HG03097 (cell line): ENCODE measurements at regions not wholly inside any gene's neighbourhood (a gene's known extent, or its start where the extent isn't known, plus 50 kb on each side); places are given as distances from the start of the nearest gene placed in this dataset.
"Not testable (repeated sequence)": the region's sequence is repeated elsewhere in the genome, so short reads cannot be mapped to it uniquely, and the experiment has no call there.

ENCODE experiments used
- ATAC-seq: cut with Tn5 transposase; IDR thresholded peaks from one replicate; pipeline ENCODE4 v1.9.1; 2021; ENCODE audit not compliant: unreplicated experiment, low FRiP score

DNA sequence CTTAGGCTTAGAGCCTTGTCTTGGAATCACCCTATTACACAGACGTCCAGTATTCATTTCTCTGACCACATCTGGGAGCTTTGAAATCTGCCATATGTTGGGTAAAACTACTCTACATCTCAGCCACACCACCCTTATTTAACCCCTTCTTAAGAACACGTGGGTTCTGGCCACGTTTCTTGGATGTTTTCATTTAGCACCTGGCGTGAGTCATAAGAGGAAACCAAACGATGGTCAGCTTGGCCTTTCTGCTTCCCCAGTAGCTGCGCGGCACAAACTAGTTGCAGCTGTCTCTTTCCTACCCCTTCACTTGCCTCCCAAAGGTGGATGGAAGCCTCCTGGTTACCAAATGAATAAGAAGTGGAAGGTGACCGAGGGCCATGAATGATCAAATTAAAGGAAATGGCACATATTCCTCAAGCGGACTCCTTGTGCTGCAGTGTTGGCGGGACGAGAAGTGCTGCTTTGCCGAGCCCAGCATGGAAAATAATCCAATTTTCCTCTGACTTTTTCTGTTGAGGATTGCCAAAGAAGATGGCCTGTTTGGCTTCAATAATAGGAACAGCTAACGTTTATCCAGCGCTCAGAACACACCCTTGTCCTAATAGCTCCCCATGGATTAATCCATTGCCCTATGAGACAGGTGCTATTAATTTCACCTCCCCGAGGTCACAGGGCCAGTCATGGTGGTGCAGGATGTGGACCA, 154.1 kb downstream of the ZNF664 start:
- no peak for ATAC-seq

DNA sequence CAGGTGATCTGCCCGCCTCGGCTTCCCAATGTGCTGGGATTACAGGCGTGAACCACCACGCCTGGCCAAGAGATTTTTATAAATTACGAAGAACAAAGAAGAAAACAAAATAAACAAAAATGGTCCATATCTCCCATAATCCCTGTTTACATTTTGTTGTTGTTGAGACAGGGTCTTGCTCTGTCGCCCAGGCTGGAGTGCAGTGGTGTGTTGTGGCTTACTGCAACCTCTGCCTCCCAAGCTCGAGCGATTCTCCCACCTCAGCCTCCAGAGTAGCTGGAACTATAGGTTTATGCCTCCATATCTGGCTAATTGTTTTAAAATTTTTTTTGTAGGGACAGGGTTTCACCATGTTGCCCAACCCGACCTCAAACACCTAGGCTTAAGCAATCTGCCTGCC, 156.1 kb downstream of the ZNF664 start:
- ATAC-seq: no peak

DNA sequence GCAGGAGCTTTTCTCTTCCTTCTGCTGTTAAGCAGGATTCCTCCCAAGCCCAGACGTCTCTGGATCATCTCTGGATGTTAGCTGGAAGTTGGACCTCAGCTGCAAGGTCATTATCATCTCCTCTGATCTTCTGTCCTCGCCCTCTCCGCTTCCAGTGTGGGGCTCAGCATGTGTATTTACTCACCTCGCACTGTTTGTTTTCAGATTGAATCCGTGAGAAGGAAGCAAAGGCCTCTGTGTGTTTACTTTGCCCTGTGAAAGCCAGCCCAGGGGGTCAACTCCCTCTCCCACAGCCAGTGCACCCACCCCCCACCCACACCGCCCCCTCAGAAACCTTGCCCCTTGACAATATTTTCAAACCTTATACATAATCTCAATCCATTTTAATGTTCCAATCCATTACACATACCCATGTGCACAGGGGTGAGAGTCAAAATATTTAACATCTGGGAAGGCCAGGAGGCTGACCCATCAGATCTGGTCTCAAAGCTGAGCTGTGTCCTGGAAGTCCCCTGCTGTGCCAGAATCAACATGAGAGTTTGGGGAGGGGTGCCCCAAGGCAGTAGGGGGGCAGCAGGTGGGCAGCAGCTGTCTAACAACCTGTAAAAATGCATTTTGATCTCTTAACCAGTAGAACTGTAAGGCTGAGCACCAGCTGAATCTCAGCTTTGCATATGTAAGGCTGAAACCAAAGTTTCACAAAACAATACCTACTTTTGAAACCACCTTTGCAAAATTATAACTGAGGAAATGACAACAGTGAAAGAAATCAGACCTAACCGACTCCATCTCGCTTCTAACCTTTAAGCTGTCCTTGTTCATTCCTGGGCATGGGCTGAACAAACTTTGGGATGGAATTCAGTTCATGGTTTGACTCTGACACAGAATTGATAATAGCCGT, 157.9 kb downstream of the ZNF664 start:
- ATAC-seq: no peak

DNA sequence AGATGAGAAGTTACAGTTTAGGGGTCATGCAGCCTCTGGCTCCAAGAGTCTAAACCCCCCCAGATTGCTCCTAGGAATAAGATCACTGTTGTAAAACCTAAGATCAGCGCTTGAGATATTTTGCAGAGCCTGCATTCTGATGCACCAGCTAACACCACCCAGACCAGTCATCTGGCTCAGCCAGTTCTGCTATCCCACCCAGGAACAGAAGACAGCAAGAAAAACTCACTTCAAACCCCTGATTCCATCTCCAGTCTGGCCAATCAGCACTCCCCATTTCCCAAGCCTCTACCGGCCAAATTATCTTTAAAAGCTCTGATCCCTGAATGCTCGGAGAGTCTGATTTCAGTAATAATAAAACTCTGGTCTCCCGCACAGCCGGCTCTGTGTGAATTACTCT, 158.6 kb downstream of the ZNF664 start:
- ATAC-seq: no peak

DNA sequence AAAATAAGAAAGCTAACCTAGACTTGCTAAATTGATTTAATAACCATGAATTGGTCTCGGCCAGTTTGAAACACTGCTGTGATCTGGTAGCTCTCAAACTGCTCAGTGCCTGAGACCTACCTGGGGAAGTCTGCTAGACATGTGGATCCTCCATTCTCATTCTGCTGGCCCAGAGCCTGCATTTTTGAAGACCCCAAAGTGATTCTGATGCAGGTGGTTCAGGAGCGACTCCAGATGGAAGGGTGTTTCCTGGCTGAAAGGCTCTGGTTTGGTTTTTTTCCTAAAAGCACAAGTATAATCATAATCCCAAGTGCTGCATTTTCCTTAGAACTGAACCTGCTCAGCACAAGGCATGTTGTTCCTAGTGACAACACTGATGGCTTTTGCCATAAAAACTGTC, 159.5 kb downstream of the ZNF664 start:
- ATAC-seq: no peak

DNA sequence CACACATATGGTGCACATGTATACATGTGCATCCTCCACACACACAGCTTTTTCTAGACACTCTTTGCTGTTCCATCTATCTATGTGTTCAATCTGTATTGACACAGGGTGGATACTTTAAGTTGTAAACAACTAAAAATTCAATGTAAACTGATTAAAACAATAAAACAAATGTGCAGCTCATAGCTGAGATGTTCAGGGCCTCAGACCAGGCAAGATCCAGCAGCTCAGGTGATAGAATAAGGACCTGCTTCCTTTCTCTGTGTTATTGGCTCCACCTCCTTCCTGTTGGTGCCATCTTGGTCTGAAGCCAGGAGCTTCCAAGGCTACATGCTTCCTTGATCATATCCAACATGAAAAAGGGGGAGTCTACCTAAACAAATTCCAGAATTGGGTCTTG, 158.1 kb upstream of the RFLNA start:
- no peak for ATAC-seq

DNA sequence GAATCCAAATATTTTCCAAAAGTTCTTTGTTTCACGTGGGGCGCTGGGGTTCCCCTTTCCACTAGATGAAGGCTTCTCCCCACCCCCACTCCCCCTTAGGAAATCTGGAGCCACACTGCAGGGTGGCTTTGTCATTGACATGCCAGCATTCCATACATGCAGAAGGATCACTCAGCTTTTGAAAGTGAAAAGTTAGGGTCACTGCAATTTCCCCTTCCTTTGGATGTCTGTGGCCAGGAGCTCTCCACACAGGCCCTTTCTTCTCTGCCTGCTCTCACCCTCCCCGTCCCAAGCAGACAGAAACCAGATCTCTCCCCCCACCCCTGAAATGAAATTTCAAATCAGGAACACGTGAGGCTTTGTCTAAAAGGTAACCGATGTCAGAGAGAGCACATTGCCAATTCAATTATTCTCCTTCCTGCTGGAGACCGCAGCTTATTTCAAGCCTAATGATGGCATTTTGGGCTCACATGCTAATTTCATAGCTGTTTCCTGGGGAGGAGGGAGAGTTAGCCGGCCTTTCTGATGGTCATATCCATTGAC, 153.9 kb upstream of the RFLNA start:
- ATAC-seq: no peak

DNA sequence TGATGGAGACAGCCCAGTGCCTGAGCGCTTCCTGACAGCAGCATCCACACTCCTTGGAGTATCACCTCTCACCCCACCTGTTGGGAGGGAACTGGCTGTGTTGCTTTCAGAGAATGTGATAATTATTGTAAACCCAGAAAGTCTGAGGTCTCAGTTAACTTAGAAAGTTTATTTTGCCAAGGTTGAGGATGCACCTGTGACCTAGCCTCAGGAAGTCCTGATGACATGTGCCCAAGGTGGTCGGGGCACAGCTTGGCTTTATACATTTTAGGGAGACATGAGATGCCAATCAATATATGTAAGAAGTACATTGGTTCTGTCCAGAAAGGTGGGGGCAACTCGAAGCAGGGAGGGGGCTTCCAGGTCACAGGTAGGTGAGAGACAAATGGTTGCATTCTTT, 153.3 kb upstream of the RFLNA start:
- ATAC-seq: not testable (repeated sequence)

DNA sequence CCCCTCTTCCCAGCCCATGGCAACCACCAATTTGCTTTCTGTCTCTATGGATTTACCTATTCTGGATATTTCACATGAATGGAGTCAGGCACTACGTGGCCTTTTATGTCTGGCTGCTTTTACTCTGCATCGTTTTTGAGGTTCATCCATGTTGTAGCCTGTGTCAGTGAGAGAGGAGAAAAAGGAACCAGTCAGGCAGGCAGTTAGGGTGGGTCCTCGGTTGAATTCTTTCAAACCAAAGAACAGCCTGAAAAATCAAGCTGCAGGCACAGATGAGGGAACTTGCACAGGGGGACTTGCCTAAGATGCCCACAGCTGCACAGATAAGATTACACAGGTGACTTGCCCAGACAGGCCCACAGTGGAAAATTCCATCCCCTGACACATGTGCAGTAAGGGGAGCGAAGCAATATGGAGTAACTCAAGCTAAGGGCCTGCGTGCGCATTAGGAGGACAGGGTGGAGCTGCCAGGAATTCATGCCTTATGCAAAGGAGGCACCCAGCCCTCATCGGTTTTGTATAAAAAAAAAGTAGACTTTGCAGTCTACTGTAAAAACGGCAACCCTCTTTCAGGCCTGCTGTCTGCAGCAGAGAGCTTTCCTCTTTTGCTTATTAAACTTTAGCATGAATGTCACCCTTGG, 152.4 kb upstream of the RFLNA start:
- ATAC-seq: no peak

DNA sequence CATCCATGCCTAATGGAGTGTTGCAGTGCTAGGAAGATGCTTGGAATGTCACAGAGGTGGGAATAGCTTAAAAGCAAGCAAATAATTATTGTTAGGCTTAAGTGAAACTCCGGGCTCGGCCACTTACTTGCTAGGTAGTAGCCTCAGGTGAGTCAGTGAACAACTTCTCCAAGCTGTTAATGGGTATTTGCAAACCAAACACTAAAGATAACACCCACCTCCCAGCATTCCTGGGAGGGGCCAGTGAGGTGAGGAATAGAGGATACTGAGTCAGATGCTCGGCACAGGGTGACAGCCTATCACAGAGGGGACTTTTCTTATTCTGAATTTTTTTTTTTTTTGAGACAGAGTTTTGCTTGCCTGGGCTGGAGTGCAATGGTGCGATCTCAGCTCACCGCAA, 151.2 kb upstream of the RFLNA start:
- ATAC-seq: no peak

DNA sequence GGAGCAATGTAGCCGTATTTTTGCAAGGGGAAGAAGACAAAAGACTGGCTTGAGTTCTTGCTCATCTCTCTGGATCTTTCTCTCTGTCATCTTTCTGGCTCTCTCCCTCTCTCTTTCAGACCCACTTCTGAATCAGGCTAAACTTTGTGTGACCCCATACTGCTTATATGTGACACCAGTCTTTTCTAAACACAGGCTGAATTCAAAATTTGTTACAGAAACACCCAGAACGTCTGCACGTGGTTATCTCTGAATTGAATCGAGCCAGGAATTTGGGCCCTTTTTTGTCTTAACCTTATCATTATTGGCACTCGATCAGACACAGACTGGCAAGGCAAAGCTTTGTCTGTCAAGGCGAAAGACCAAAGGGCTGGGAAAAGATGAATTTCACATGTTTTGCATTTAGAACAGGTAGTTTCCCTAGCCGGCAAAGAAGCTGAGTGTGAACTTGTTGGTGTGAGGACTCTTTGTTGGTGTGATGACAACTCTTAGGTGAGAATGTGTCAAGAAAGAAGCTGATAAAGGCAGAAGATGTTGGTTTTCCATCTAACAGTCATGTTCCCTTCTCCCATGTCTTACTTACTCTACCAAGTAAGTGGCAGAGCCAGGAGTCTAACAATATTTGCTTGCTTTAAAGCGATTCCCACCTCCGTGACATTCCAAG, 150.2 kb upstream of the RFLNA start:
- no peak for ATAC-seq

DNA sequence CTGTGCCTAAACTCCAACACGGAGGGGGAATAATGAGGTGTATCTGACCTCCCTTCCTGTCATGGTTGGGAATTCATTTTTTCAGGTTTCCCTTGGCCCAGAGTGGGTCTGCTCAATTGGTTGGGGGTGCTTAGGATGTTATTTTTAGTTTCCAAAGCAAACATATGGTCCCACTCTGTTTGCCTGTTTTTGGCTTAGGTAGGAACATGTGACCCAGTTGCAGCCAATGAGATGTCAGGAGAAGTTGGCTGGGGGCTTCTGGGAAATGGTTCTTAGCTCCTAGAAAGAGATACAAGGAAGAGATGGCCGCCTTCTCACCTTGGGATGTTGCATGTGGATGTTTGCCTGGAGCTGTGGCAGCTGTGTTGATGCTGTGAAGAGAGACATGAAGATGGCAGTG, 147.9 kb upstream of the RFLNA start:
- ATAC-seq: no peak

DNA sequence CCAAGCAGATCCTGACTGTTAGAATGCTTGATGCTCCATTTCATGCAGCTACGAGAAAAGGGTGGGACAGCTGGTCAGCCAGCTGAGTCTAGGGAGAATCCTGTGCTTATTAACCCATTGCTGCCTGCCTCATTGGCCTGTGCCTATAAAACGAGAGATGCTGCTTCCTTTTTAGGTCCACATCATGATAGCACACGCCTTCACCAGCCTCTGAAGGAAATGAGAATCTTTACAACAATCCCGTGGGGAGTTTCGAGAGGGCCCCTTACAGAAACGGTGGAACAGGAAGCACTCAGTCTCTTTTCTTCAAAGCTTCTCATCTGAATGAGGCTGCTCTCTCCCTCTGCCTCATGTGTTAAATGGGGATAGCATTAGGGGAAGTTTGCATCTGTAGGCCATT, 147.3 kb upstream of the RFLNA start:
- ATAC-seq: peak; percentile 68

DNA sequence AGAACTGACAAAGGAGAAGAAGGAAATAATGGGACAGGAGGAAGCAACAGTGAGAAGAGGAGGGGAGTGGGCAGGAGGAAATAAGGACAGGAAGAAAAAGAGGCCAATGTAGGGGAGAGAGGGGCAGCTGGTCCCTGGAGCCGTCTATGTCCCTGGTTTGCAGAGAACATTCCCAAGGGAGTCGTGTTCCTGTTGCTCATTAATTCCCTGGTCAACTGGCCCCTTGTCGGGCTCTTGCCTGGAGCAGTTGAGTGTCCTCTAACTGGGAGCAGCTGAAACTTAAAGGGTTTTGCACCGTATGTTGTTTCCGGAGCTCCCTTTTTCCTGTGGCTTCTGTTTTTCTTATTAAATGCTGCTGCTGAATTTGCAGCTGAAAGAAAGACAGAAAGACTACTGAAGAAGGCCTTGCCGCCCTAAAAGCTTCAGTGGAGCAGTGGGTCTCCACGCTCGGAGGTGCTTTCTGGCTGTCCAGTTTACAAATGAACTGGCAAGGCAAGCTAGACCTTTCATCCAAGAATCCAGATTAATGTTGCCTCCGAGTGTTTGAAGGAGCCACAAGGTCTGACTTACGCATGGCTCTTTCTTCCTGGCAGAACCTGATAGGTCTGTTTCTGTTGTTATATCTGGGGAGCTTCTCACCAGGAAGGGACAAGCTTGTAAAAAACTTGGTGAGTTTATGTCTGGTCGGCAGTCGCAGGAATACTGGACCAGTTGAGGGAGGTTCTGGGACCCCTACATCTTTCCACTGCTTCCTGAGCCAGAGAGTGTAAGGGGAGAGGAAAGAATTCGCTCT, 146.2 kb upstream of the RFLNA start:
- no peak for ATAC-seq

DNA sequence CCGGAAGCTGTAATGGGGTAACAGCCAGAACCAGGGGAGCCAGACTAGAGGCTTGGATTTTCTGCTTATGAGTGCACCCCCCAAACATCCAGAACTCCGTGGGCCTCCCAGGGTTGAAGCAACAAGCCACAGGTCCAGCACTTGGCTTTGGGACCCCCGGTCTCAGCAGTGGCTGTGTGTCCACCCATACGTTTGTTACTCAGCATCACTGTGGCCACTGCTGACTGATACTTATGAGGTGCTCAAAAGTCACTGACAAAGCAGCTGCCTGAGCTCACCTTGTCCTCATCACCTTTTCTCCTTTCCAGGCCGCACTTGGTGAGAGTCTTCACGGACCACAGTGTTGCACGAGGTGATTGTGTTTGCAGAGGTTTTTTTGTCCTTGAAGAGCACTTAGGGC, 145.6 kb upstream of the RFLNA start:
- ATAC-seq: no peak

DNA sequence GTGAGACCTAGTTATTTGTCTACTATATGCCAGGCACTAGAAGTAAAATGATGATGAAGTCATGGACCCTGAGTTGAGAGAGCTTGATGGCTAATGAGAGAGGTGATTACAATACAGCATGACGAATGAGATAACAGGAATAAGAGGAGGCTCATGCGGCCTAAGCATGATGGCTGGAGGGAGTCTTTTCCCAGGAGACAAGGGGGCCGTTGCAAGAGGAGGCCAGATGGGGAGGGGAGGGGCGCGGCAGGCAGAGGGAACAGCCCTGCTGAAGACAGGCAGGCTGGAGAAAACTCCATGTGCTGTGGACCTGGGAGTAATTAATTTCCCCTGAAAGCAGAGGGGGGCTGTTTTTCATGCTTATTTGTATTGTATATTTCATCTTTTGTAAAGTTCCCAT, 144.7 kb upstream of the RFLNA start:
- no peak for ATAC-seq

DNA sequence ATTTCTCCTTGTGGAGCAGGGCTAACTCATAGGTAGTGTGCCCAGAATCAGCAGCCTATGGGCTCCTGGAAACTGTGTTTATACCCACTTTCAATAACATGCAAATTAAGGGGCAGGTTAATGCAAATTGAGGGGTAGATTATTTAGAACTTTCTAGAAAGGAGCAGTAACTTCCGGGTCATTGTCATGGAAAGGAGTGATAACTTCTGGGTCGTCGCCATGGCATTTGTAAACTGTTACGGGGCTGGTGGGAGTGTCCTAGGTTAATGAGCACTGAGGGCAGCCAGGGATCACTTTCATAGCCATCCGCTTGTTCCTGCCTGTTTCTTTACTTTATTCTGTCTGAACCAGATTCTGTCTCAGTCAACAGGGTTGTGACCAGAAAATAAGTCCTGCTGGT, 143.3 kb upstream of the RFLNA start:
- ATAC-seq: no peak

DNA sequence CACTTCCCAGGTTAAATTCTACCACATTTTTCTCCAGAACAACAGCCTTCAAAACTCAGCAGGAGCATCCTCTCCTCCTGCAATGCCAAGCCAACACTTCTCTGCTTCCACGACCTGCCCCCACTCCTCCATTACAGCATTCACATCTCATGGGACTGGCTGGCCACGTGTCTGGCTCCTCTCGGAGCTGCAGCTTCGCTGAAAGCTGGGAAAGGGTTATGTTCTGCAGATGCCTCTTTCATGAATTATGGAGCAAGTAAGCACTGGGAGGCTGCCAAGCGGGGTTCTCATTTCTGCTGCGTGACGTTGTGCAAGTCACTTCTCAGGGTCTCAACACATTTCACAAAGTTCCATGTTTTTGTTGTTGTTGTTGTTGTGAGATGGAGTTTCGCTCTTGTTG, 142.2 kb upstream of the RFLNA start:
- no peak for ATAC-seq

DNA sequence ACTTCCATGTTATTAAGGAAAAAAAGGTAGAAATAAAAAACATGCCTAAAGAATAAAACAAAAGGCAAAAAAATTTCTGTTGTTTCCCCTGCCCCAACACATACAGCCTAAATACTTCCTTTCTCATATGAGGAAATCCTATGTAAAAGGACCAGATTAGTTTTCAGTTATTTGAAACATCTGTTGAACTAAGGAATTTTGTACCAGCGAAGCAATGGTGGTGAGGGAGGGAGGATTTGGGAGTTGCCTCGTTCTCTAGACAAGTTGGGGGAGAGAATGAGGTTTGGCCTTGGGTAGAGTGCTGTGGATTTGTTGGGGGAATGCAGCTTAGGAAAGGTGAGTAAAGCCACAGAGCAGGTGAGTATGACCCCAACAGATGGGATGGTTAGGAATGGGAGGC, 141.5 kb upstream of the RFLNA start:
- no peak for ATAC-seq

DNA sequence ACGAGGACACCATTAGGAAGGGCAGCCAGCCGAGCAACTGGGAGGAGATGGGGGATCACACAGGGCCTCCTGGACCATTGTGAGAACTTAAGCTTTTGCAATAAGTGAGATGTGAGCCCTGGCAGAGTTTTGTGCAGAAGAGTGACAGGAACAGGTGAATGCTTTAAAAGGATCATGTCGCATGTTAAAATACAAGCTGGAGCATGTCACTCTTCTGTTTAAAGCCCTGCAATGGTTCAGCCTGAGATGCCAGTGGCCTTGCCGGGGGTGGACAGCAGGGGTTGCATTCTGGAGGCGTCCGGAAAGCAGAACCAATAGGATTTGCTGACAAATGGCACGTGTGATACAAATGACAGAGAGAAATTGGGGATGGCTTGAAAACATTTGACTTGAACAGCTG, 137.5 kb upstream of the RFLNA start:
- no peak for ATAC-seq
